Nucleus accumbens (tissue), 56 donors: ENCODE measurements at regions not wholly inside any gene's neighbourhood (a gene's known extent, or its start where the extent isn't known, plus 50 kb on each side); places are given as distances from the start of the nearest gene placed in this dataset.
"Not testable (repeated sequence)": the region's sequence is repeated elsewhere in the genome, so short reads cannot be mapped to it uniquely, and the experiment has no call there.

Source experiments
- DNase-seq, 56 donors: peaks; one replicate each; lab custom pipeline; 2025; lab: John Stamatoyannopoulos, UW

DNA sequence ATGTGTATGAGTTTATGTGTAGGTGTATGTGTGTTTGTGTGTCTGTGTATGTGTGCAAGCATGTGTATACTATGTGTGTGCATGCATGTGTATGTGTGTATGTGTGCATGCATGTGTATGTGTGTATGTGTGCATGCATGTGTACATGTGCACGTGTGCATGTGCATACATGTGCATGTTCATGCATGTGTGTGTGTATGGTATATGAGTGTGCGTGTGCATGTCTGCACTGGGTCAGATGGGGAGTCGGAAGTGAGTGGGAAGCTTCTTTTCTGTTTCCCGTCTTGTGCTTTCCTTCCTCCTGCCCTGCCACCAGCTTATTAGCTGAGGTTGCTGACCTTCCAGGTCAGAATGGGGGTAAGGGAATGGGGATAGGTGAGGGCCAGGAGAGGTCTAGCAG is 174.7 kb downstream of the MAP2K4 start:
- no peak for DNase-seq

- DNase-seq = no peak
Measured at GRCh38 chr17:12201294-12201880, 180.7 kb downstream of the MAP2K4 start.

DNA sequence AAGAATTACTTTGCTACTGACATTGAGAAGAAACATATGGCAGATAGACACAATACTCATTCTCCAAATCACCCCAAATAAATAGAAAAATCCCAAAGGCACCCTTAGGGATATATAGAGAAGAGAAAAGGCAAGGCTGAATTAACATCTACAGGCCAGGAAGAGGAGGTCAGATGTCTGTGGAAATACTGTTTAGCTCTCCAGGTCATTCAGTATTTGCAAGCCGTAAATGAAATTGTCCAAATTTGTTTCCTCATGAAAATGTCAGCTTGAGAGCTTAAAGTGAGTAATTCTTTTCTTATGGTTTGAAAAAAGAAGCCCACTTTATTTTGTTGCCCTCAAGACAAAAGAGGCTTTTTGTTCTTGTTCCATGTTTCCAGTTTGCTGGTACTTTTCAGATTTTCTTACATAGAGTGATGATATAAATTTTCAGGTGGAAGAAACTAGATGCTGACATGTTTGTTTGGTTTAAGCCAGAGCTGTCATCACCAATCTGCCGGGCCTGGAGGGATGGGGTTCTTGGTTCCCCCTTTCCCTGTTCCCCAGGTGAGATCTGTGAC is 189.0 kb downstream of the MAP2K4 start:
- DNase-seq = no peak

GRCh38 chr17:12220714-12221439 is 200.2 kb downstream of the MAP2K4 start:
- DNase-seq = not testable (repeated sequence)

- DNase-seq = no peak
Measured at GRCh38 chr17:12222392-12222791, 201.7 kb downstream of the MAP2K4 start.

GRCh38 chr17:12227547-12227946 is 206.9 kb downstream of the MAP2K4 start:
- DNase-seq = no peak

- DNase-seq = no peak
Measured at GRCh38 chr17:12229335-12229734, 208.7 kb downstream of the MAP2K4 start.

DNA sequence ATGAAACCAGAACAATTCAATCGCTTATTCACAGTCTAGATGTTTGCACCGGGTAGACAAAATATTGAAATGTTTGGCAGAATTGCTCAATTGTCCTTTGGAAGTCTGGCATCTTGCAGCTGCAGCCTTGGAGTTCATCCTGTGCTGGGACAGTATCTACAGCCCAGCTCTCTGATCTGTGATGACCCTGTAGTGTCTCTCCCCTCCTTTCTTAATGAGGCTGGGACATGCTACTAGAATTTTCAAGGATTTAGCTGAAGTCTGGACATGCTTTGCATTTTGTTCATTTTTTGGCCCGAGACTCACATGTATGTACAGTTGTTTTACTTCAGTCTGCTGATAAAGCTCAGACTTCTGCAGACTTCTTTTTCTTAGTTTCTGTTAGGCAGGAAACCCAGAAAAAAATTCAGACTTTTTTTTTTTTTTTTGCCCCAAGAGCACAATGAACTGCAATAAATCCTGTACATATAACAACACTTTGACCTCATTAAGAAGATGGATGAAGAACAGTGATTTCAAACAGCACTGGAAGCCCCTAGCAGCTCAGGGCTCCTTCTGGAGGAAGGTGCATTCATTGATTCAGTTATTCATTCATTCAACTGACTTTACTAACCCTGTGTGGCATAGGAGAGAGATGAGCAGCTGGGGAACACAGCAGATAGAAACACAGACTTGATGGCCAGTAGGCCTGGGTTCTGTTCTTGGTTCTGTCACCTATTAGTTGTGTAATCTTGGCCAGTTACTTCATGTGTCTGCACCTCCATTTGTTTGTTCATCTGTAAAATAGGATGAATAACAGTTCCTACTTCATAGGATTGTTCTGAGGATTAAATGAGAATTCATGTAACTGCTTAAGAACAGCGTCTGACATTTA is 210.0 kb downstream of the MAP2K4 start:
- DNase-seq = no peak

DNA sequence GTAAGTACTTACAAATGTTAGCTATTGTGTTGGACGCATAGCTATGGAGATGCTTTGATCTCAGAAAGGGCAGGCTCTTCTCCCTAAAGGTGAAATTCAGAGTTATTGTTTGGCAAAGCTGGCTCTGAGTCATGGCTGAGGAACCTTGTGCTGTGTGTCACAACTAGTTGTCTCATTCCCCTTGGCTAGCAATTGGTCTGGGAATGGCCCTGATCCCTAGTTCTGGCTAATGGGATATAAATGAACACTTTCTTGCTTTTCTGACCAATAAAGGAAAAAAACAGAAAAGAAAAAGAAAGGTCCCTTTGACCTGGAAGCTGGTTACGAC is 210.6 kb downstream of the MAP2K4 start:
- DNase-seq = no peak

- not testable (repeated sequence) for DNase-seq
Measured at GRCh38 chr17:12239021-12239420, 218.3 kb downstream of the MAP2K4 start.

DNA sequence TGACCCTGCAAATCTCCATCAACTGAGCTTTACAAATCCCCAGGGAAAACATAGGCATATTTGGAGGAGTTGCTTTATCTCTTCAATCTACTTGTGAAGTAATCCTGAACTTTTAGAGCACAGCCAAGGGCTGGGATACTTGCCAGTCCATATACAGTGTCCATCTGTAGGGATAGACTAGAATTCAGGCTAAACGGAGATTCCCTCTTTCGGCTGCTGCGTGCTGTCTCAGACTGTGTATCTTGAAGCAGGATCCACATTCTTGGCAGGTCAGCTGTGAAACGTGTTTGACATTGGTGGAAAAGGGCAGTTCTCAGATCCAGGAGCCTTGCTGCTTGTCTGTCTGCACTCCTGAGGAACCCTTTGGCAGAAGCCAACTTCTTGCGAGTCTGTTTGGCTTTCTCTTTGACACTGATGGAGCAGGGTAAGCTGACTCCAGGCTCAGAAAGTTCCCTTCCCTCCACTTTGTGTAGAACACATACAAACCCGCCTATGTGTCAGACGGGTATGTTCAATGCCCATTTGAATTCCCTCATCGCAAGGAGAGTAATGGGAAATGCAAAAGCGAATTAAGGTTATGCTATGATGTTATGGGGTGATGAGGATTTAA is 221.8 kb downstream of the MAP2K4 start:
- DNase-seq = no peak

GRCh38 chr17:12247761-12248160 is 227.1 kb downstream of the MAP2K4 start:
- no peak for DNase-seq

GRCh38 chr17:12250973-12251372 is 230.3 kb downstream of the MAP2K4 start:
- DNase-seq = no peak

DNA sequence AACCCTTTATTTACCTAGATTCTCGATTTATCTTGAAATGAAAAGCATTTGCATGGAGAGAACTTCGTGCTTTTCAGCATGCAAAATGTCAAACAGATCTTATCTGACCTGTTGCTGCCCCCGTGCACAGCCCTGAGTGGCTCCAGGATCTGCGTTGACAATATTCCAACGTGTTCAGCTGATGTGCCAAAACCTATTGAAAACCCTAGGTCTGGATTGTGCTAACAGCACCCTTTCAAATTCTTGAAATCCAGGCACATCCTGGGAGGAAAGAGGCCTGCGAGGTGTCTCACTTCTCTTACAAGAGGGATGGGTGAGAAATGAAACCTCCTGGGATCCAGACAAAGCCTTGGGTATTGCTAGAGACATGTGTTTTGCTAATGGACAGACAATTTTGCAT is 231.8 kb downstream of the MAP2K4 start:
- DNase-seq = no peak

- no peak for DNase-seq
Measured at GRCh38 chr17:12254460-12254859, 233.8 kb downstream of the MAP2K4 start.

DNA sequence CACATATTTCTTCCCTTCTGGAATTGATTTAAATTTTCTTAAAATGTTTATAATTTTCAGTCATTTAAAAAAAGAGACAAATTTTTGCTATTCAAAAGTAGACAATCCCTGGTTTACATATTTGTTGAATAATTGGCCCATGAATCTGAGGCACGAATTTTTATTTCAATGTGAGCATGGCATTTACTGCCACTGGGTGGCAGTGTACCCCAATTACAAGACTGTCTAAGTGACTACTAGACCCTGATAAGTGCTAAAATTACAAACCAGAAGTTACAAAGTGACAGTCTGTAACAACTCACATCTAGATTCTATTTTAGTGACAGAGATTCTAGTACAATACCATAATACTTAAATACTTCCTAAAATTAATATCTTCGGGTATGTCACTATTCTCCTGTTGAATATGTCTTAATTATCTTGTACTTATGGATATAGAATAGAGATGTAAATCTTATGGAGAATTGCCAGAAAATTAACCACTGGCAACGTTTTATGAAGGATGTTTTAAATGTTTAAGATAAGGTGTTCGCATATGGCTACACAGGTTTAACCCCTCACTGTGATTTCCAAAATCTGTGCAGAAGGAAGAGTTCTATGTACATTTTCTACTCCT is 235.8 kb downstream of the MAP2K4 start:
- DNase-seq = peak in 17 of 56 donors; percentile 1 to 68 (median 10)

DNA sequence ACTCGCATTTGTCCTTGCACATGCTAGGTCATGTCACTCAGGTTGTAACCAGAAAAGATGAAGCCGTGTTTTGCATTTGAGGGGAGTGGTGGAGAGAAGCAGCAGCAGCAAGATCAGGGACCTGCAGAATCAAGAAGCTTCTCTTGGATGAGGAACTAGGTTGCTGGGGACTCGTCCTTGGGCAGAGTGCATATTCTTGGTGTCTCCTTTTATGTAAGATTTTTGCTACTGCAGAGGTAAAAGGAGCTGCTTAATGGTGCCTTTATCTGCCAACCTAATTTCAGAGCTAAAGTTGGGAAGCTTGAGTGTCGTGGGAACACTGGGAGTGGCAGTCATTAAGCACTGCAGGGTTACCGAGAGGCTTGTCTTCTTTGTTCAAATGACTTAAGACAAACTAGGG is 236.5 kb downstream of the MAP2K4 start:
- DNase-seq = peak in 21 of 56 donors; percentile 2 to 68 (median 29)

DNA sequence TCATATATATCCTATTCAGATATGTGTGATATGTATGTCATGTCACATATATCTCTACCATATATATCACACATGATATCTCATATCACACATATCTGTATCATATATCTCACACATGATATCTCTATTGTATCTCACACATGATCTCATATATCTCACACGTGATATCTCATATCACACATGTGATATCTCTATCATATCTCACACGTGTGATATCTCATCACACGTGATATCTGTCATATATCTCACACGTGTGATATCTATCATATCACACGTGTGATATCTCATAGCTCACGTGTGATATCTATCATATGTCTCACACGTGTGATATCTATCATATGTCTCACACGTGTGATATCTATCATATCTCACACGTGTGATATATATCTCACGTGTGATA is 240.7 kb downstream of the MAP2K4 start:
- DNase-seq = no peak

- no peak for DNase-seq
Measured at GRCh38 chr17:12269751-12270150, 249.1 kb downstream of the MAP2K4 start.

DNA sequence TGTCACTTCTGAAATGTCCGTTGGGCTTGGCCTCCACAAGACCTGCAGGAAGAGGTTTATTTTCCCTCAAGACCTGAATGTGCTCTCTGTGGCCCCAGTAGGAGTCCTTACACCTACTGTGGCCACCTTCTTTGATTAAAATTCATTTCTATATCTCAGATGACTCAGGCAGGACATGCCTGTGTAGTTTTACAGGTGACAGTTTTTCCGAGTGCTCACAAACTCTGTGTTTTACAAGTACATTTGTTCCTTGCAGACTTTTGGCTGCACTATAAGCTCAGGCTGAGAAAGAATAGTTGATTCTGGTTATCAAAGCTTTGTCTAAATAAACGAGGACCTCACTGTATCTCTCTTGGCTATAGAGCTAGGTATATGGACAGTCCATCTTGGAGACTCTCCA is 257.1 kb downstream of the MAP2K4 start:
- DNase-seq = no peak
